ENCODE measurements at regions not wholly inside any gene's neighbourhood (a gene's known extent, or its start where the extent isn't known, plus 50 kb on each side); places are given as distances from the start of the nearest gene placed in this dataset.

DNA sequence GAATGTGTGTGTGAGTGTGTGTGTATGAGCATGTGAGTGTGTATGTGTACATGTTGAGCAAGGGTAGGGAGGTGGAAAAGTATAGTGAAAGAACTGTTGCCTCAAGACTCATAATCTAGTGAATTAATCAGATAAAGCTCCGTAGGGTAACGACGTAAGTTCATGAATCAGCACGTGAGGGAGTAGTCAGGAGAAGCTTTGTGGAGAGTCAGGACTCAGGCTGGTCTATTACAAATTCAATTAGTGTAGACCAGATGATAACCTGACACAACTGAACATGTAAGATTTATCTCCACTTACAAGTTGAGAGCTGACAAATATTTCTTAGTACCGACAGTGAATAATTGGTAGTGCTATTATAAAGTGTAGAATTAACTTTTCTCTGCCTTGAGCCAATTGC, 194.5 kb downstream of the RAD51AP2 start:
- Histone ChIP-seq H3K4me1 (ENCODE audit: control insufficient read depth, insufficient read depth, low read length) (no peaks in the 10 kb centered on the region), H3K27me3 (ENCODE audit: control insufficient read depth, insufficient read depth, low read length, poor library complexity, severe bottlenecking) (peaks cover 3% of the 10 kb centered on the region), H3K9me3 (ENCODE audit: control insufficient read depth, low read length) (no peaks in the 10 kb centered on the region), H3K36me3 (ENCODE audit: control insufficient read depth, insufficient read depth, low read length) (no peaks in the 10 kb centered on the region), H3K4me3 (ENCODE audit: low read length) (no peak overlapping the region), H3K27ac (ENCODE audit: low read depth, low read length) (no peak overlapping the region), H3K9ac (ENCODE audit: extremely low read depth, low read length, poor library complexity, severe bottlenecking) (no peak overlapping the region)
- no peak for DNase-seq
- H3K9me3 Mint-ChIP-seq = no peaks in the 10 kb centered on the region
- 82 to 92% methylated on average over 4 to 5 of the region's 5 CpGs for WGBS, 2 experiments (ENCODE audit: insufficient coverage in 1 of 2, insufficient read length in 1 of 2)
- H3K4me3 Mint-ChIP-seq = no peak overlapping the region
- peaks cover 7% of the 10 kb centered on the region for H3K4me1 Mint-ChIP-seq
- no peaks in the 10 kb centered on the region for H3K27me3 Mint-ChIP-seq (ENCODE audit: insufficient read depth)
- TF ChIP-seq, protein P1, sequence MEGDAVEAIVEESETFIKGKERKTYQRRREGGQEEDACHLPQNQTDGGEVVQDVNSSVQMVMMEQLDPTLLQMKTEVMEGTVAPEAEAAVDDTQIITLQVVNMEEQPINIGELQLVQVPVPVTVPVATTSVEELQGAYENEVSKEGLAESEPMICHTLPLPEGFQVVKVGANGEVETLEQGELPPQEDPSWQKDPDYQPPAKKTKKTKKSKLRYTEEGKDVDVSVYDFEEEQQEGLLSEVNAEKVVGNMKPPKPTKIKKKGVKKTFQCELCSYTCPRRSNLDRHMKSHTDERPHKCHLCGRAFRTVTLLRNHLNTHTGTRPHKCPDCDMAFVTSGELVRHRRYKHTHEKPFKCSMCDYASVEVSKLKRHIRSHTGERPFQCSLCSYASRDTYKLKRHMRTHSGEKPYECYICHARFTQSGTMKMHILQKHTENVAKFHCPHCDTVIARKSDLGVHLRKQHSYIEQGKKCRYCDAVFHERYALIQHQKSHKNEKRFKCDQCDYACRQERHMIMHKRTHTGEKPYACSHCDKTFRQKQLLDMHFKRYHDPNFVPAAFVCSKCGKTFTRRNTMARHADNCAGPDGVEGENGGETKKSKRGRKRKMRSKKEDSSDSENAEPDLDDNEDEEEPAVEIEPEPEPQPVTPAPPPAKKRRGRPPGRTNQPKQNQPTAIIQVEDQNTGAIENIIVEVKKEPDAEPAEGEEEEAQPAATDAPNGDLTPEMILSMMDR (conservative IDR thresholded peaks at IDR 0.05) = no peak
- H3K36me3 Mint-ChIP-seq (ENCODE audit: low read depth) = no peaks in the 10 kb centered on the region
- no peak overlapping the region for H3K27ac Mint-ChIP-seq

DNA sequence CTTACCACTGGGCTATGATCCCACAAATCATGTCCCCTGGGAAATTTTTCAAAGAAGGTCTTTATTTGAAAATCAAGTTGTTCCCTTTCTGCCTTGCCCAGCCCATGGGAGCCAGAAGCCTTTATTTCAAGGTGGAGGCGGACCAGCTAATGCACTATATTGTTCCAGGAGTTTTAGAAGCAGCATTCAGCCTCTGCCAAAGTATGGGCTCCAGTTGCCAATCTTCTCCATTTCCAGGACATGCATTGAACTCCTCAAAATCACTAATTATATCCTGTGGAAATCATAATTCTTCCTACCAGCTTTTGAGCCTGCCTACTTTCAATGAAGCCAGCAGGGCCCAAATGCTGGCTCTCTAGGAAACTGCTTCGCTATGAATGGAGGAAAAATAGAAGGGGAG, 195.8 kb downstream of the RAD51AP2 start:
- Histone ChIP-seq H3K27ac (ENCODE audit: low read depth, low read length) (no peak overlapping the region), H3K9me3 (ENCODE audit: control insufficient read depth, low read length) (no peaks in the 10 kb centered on the region), H3K36me3 (ENCODE audit: control insufficient read depth, insufficient read depth, low read length) (no peaks in the 10 kb centered on the region), H3K4me1 (ENCODE audit: control insufficient read depth, insufficient read depth, low read length) (no peaks in the 10 kb centered on the region), H3K27me3 (ENCODE audit: control insufficient read depth, insufficient read depth, low read length, poor library complexity, severe bottlenecking) (no peaks in the 10 kb centered on the region), H3K4me3 (ENCODE audit: low read length) (no peak overlapping the region), H3K9ac (ENCODE audit: extremely low read depth, low read length, poor library complexity, severe bottlenecking) (no peak overlapping the region)
- Mint-ChIP-seq H3K4me3 (no peak overlapping the region), H3K27me3 (ENCODE audit: insufficient read depth) (no peaks in the 10 kb centered on the region), H3K9me3 (no peaks in the 10 kb centered on the region), H3K36me3 (ENCODE audit: low read depth) (no peaks in the 10 kb centered on the region), H3K4me1 (peaks cover 8% of the 10 kb centered on the region), H3K27ac (no peak overlapping the region)
- no peak for DNase-seq
- WGBS, 2 experiments (ENCODE audit: insufficient coverage in 1 of 2, insufficient read length in 1 of 2) = 90 to 92% methylated on average over 2 of the region's 2 CpGs
- TF ChIP-seq, protein P1 (conservative IDR thresholded peaks at IDR 0.05) = no peak

DNA sequence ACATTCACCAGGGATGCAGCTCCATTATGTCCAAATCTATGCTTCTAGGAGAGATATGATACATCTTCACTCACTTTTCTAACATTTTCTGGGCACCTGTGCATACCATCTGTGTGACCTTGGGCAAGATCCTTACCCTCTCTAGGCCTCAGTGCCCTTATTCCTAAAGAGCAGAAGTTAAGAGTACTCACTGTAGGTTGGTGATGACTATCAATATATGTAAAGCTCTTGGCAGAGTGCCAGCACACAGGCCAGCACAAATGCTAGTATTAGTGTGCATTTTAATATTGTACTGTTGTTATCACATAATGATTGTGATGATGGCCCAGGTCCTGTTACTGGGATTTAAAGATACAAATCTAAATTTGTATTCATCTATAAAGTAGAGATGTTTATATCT, 199.2 kb downstream of the RAD51AP2 start:
- Mint-ChIP-seq H3K4me1 (peaks cover 4% of the 10 kb centered on the region), H3K36me3 (ENCODE audit: low read depth) (no peaks in the 10 kb centered on the region), H3K9me3 (no peaks in the 10 kb centered on the region), H3K4me3 (no peak overlapping the region), H3K27ac (no peak overlapping the region), H3K27me3 (ENCODE audit: insufficient read depth) (no peaks in the 10 kb centered on the region)
- H3K36me3 ChIP-seq (ENCODE audit: control insufficient read depth, insufficient read depth, low read length) = no peaks in the 10 kb centered on the region
- no peaks in the 10 kb centered on the region for H3K9me3 ChIP-seq (ENCODE audit: control insufficient read depth, low read length)
- H3K9ac ChIP-seq (ENCODE audit: extremely low read depth, low read length, poor library complexity, severe bottlenecking) = no peak overlapping the region
- no peak overlapping the region for H3K4me3 ChIP-seq (ENCODE audit: low read length)
- H3K4me1 ChIP-seq (ENCODE audit: control insufficient read depth, insufficient read depth, low read length) = no peaks in the 10 kb centered on the region
- no peak for DNase-seq
- TF ChIP-seq, protein P1 (conservative IDR thresholded peaks at IDR 0.05) = no peak
- H3K27ac ChIP-seq (ENCODE audit: low read depth, low read length) = no peak overlapping the region
- H3K27me3 ChIP-seq (ENCODE audit: control insufficient read depth, insufficient read depth, low read length, poor library complexity, severe bottlenecking) = peaks cover 3% of the 10 kb centered on the region

Data from endodermal cell (in vitro differentiated cells).